PC-3 (cell line): ENCODE measurements at regions not wholly inside any gene's neighbourhood (a gene's known extent, or its start where the extent isn't known, plus 50 kb on each side); places are given as distances from the start of the nearest gene placed in this dataset.

ENCODE experiments used
- ATAC-seq: fragments of 200-7000 bp; cut with Tn5 transposase; 2 replicates; pipeline ENCODE4 v1.9.1; 2020; ENCODE audit warnings: mild to moderate bottlenecking, moderate library complexity
- BruUV-seq: library from RNA; stranded (reverse); fragments of 400-500 nt; replicated peaks from 2 replicates; lab custom pipeline; 2021; lab: Mats Ljungman, UMichigan
- CTCF ChIA-PET: fragments of 300-600 bp; sonication (Branson Sonifier 250); formaldehyde crosslinking; loops from one replicate; lab custom pipeline; 2022; ENCODE audit warnings: antibody characterized with exemption; lab: Charles Lee
- POLR2A ChIA-PET: fragments of 300-600 bp; sonication (Branson Sonifier 250); formaldehyde crosslinking; loops from one replicate; lab custom pipeline; 2022; ENCODE audit warnings: antibody characterized with exemption; ENCODE audit not compliant: unreplicated experiment; lab: Charles Lee
- DNase-seq: peaks from one replicate; pipeline ENCODE4 v3.0.0-alpha.2; 2015
- H2AFZ ChIP-seq: fragments of 300-600 bp; sonication (generic); 2 replicates; pipeline ENCODE4 v1.6.0; 2016; ENCODE audit warnings: antibody characterized with exemption, low read length
- H3F3A ChIP-seq: fragments of 300-600 bp; sonication (generic); one replicate; pipeline ENCODE4 v1.6.0; 2017; ENCODE audit warnings: antibody characterized with exemption, low read length, control low read depth, mild to moderate bottlenecking; ENCODE audit not compliant: unreplicated experiment
- H3K27ac ChIP-seq: fragments of 300-600 bp; sonication (generic); 2 replicates; pipeline ENCODE4 v1.5.1; 2016; ENCODE audit warnings: mild to moderate bottlenecking, low read length
- H3K27me3 ChIP-seq: fragments of 300-600 bp; sonication (generic); 2 replicates; pipeline ENCODE4 v1.6.1; 2016; ENCODE audit warnings: low read length, mixed read lengths
- H3K36me3 ChIP-seq: fragments of 300-600 bp; sonication (generic); 2 replicates; pipeline ENCODE4 v1.6.1; 2016; ENCODE audit warnings: low read depth, mixed run types, low read length, mixed read lengths
- H3K4me1 ChIP-seq: fragments of 300-600 bp; sonication (generic); 2 replicates; pipeline ENCODE4 v1.5.1; 2016; ENCODE audit warnings: low read length; ENCODE audit not compliant: insufficient read depth
- H3K4me2 ChIP-seq: fragments of 300-600 bp; sonication (generic); 2 replicates; pipeline ENCODE4 v1.6.0; 2016; ENCODE audit warnings: low read length
- H3K4me3 ChIP-seq: fragments of 300-600 bp; sonication (generic); 2 replicates; pipeline ENCODE4 v1.5.1; 2016; ENCODE audit warnings: mild to moderate bottlenecking, low read length, mixed read lengths
- H3K79me2 ChIP-seq: fragments of 300-600 bp; sonication (generic); 2 replicates; pipeline ENCODE4 v1.6.1; 2017; ENCODE audit warnings: low read length, mixed read lengths
- H3K9ac ChIP-seq: fragments of 300-600 bp; sonication (generic); 2 replicates; pipeline ENCODE4 v1.6.0; 2016; ENCODE audit warnings: mild to moderate bottlenecking, low read length
- H3K9me2 ChIP-seq: fragments of 300-600 bp; sonication (generic); replicated peaks from 2 replicates; pipeline ENCODE4 v1.6.1; 2016; ENCODE audit warnings: mixed run types, low read length, mixed read lengths
- H3K9me3 ChIP-seq: fragments of 300-600 bp; sonication (generic); 2 replicates; pipeline ENCODE4 v1.6.1; 2016; ENCODE audit warnings: low read length, mixed read lengths
- H4K20me1 ChIP-seq: fragments of 300-600 bp; sonication (generic); 2 replicates; pipeline ENCODE4 v1.6.1; 2016; ENCODE audit warnings: low read length, mixed read lengths
- EZH2 ChIP-seq: fragments of 300-600 bp; sonication (generic); IDR thresholded peaks from one replicate; pipeline ENCODE4 v1.6.1; 2017; ENCODE audit warnings: antibody characterized with exemption, mild to moderate bottlenecking, low read length; ENCODE audit not compliant: unreplicated experiment
- EZH2phosphoT487 ChIP-seq: fragments of 300-600 bp; sonication (generic); IDR thresholded peaks from 2 replicates; pipeline ENCODE4 v1.6.1; 2018; ENCODE audit warnings: mild to moderate bottlenecking, antibody characterized with exemption, low read length, borderline replicate concordance
- intact Hi-C: fragments of 100-400 bp; cut with micrococcal nuclease; formaldehyde crosslinking; loops from 2 replicates; pipeline ENCODE4 v1.9.0; 2023
- TF ChIP-seq, protein P1 (sequence below): fragments of 300-600 bp; sonication (generic); conservative IDR thresholded peaks from 2 replicates; pipeline ENCODE4 v1.5.1; 2017; ENCODE audit warnings: antibody characterized with exemption, low read depth, mild to moderate bottlenecking, low read length

DNA sequence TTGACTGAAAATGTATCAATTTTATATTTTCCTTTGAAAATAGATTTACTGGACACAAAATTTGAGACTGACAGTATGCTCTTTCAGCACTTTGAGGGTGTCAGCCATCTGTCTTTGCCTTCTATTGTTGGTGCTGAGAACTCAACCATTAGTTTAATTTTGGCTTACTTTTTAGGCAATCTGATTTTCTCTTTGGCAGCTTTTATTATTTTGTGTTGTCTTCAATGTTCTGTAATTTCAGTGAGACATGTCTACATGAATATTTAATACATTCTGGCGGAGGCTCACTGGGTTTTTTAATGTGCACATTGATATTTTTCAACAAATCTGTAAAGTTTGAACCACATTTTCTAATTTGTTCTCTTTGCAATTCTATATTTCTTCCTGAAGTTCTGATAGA is 648.6 kb downstream of the C6orf118 start:
- no peaks in the 10 kb centered on the region for H4K20me1 ChIP-seq
- no peak for DNase-seq
- ChIA-PET POLR2A (no interaction called here), CTCF (no interaction called here)
- no peaks in the 10 kb centered on the region for H3K79me2 ChIP-seq
- no peaks in the 10 kb centered on the region for H3K9me3 ChIP-seq
- intact Hi-C loops, result no loop called here
- H3K27me3 ChIP-seq, result no peaks in the 10 kb centered on the region
- TF ChIP-seq EZH2phosphoT487 (no peak), EZH2 (no peak)
- TF ChIP-seq, protein P1, sequence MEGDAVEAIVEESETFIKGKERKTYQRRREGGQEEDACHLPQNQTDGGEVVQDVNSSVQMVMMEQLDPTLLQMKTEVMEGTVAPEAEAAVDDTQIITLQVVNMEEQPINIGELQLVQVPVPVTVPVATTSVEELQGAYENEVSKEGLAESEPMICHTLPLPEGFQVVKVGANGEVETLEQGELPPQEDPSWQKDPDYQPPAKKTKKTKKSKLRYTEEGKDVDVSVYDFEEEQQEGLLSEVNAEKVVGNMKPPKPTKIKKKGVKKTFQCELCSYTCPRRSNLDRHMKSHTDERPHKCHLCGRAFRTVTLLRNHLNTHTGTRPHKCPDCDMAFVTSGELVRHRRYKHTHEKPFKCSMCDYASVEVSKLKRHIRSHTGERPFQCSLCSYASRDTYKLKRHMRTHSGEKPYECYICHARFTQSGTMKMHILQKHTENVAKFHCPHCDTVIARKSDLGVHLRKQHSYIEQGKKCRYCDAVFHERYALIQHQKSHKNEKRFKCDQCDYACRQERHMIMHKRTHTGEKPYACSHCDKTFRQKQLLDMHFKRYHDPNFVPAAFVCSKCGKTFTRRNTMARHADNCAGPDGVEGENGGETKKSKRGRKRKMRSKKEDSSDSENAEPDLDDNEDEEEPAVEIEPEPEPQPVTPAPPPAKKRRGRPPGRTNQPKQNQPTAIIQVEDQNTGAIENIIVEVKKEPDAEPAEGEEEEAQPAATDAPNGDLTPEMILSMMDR, result no peak
- H2AFZ ChIP-seq, result no peak overlapping the region
- ATAC-seq, result no peak
- no TSS peak for BruUV-seq
- H3K9ac ChIP-seq, result no peak overlapping the region
- H3K4me1 ChIP-seq, result no peaks in the 10 kb centered on the region
- H3K27ac ChIP-seq, result no peak overlapping the region
- H3K4me2 ChIP-seq, result no peak overlapping the region
- H3K4me3 ChIP-seq, result no peak overlapping the region
- no peaks in the 10 kb centered on the region for H3F3A ChIP-seq
- H3K9me2 ChIP-seq, result no peaks in the 10 kb centered on the region
- no peaks in the 10 kb centered on the region for H3K36me3 ChIP-seq

DNA sequence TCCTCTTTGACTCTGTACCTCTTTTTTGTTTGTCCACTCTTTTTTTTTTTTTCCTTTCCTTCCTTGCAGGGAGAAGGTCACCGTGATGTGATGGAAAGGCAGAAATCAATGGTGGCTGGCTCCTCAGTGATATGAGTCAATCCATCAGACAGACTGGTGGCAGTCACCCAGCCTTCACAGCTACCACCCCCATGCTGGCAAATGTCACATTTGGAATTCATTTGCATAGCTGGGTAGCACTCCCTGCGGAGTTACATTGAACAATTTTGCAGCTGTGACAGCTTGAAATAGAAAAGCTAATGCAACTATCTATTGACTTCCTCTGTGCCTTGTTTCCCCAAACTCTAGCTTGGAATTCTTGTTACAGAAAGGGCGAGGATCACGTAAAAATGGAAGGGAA is 668.4 kb downstream of the C6orf118 start:
- ATAC-seq (no peak), DNase-seq (no peak)
- intact Hi-C loops, result no loop called here
- Histone ChIP-seq H3F3A (no peaks in the 10 kb centered on the region), H4K20me1 (no peaks in the 10 kb centered on the region), H3K4me2 (no peak overlapping the region), H3K9me3 (no peaks in the 10 kb centered on the region), H3K9me2 (no peaks in the 10 kb centered on the region), H3K36me3 (no peaks in the 10 kb centered on the region), H3K79me2 (no peaks in the 10 kb centered on the region), H3K4me1 (no peaks in the 10 kb centered on the region), H3K27ac (no peak overlapping the region), H3K4me3 (no peak overlapping the region), H3K27me3 (no peaks in the 10 kb centered on the region), H3K9ac (no peak overlapping the region), H2AFZ (no peak overlapping the region)
- TF ChIP-seq, protein P1, result no peak
- no peak for TF ChIP-seq EZH2
- no peak for TF ChIP-seq EZH2phosphoT487
- ChIA-PET CTCF (no interaction called here), POLR2A (no interaction called here)
- BruUV-seq, result no TSS peak

DNA sequence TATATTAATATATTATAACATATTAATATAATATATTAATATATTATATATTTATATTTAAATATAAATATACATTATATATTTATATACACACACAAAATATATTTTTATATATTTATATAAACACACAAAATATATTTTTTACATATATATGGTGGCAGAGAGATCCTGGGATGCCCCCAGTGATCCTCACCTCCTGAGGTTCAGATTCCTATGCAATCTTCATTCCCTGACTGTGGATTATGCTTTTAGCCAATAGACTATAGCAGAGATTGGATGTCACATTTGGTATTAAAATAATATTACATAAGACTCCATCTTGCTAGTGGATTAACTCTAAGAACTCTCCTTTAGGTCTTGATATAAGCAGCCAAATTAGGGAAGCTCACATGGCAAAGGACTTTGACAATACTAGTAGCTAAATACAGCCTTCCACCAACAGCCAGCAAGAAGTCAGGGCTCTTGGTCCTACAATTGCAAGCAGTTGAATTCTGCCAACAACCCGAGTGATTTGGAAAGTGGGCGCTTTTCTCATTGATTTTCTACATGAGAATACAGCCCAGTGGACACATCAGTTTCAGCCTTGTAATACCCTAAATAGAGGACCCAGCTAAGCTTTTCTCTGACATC is 681.0 kb downstream of the C6orf118 start:
- Histone ChIP-seq H3K9me2 (no peaks in the 10 kb centered on the region), H3K36me3 (no peaks in the 10 kb centered on the region), H3K27ac (no peak overlapping the region), H3K79me2 (no peaks in the 10 kb centered on the region), H3K27me3 (no peaks in the 10 kb centered on the region), H3K9me3 (no peaks in the 10 kb centered on the region), H4K20me1 (no peaks in the 10 kb centered on the region), H2AFZ (no peak overlapping the region), H3K9ac (no peak overlapping the region), H3K4me1 (no peaks in the 10 kb centered on the region), H3K4me3 (no peak overlapping the region), H3K4me2 (no peak overlapping the region), H3F3A (no peaks in the 10 kb centered on the region)
- intact Hi-C loops, result no loop called here
- no peak for TF ChIP-seq EZH2
- TF ChIP-seq, protein P1, result no peak
- no peak for DNase-seq
- no peak for ATAC-seq
- ChIA-PET CTCF (no interaction called here), POLR2A (no interaction called here)
- no TSS peak for BruUV-seq
